Cardiac muscle cell (in vitro differentiated cells and primary cell): ENCODE measurements at regions not wholly inside any gene's neighbourhood (a gene's known extent, or its start where the extent isn't known, plus 50 kb on each side); places are given as distances from the start of the nearest gene placed in this dataset.

Experiments used
- DNase-seq, 2 donors: peaks; one replicate each; pipeline versions ENCODE4 v3.0.0 to v3.0.0-alpha.2; 2010 to 2017; ENCODE audit warnings: low read depth in 1 of 2, low spot score in 1 of 2
- H3K27ac ChIP-seq: fragments of 200-600 bp; sonication (generic); 2 replicates; pipeline ENCODE4 v1.5.1; 2016
- H3K27me3 ChIP-seq: fragments of 200-600 bp; sonication (generic); 2 replicates; pipeline ENCODE4 v1.6.0; 2016; ENCODE audit warnings: control low read depth
- H3K36me3 ChIP-seq: fragments of 200-600 bp; sonication (generic); 2 replicates; pipeline ENCODE4 v1.5.1; 2016; ENCODE audit warnings: control low read depth
- H3K4me1 ChIP-seq: fragments of 200-600 bp; sonication (generic); 2 replicates; pipeline ENCODE4 v1.8.1; 2017; ENCODE audit warnings: low read depth, mild to moderate bottlenecking, mixed run types
- H3K4me3 ChIP-seq: fragments of 200-600 bp; sonication (generic); 2 replicates; pipeline ENCODE4 v1.5.1; 2016; ENCODE audit warnings: mild to moderate bottlenecking
- H3K9me3 ChIP-seq: fragments of 200-600 bp; sonication (generic); 2 replicates; pipeline ENCODE4 v1.5.1; 2017; ENCODE audit warnings: low read depth, mild to moderate bottlenecking, control low read depth
- TF ChIP-seq, protein P1 (sequence below): IDR thresholded peaks from 2 replicates; pipeline ENCODE4 v1.5.1; 2012; ENCODE audit warnings: low read depth, mild to moderate bottlenecking, low read length

DNA sequence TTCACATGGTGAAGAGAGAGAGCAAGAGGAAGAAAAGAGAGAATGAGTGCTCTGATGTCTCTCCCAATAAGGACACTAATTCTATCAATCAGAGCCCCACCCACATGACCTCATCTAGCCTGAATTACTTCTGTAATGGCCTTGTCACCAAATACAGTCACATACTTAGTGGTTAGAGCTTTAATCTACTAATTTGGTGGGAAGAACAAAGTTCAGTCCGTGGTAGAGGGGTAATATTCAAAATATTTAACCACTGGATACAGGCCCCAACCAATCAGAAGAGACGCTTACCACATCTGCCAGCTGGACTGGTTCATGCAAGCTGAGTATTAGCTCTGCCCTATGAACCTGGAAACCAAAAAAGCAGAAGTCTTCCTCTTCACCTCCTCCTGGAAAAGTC is 336.3 kb upstream of the NFE2L3 start:
- Histone ChIP-seq H3K4me3 (no peak overlapping the region), H3K27me3 (no peaks in the 10 kb centered on the region), H3K27ac (no peak overlapping the region), H3K4me1 (no peaks in the 10 kb centered on the region), H3K36me3 (no peaks in the 10 kb centered on the region), H3K9me3 (no peaks in the 10 kb centered on the region)
- TF ChIP-seq, protein P1, sequence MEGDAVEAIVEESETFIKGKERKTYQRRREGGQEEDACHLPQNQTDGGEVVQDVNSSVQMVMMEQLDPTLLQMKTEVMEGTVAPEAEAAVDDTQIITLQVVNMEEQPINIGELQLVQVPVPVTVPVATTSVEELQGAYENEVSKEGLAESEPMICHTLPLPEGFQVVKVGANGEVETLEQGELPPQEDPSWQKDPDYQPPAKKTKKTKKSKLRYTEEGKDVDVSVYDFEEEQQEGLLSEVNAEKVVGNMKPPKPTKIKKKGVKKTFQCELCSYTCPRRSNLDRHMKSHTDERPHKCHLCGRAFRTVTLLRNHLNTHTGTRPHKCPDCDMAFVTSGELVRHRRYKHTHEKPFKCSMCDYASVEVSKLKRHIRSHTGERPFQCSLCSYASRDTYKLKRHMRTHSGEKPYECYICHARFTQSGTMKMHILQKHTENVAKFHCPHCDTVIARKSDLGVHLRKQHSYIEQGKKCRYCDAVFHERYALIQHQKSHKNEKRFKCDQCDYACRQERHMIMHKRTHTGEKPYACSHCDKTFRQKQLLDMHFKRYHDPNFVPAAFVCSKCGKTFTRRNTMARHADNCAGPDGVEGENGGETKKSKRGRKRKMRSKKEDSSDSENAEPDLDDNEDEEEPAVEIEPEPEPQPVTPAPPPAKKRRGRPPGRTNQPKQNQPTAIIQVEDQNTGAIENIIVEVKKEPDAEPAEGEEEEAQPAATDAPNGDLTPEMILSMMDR, result no peak
- DNase-seq, result no peak

DNA sequence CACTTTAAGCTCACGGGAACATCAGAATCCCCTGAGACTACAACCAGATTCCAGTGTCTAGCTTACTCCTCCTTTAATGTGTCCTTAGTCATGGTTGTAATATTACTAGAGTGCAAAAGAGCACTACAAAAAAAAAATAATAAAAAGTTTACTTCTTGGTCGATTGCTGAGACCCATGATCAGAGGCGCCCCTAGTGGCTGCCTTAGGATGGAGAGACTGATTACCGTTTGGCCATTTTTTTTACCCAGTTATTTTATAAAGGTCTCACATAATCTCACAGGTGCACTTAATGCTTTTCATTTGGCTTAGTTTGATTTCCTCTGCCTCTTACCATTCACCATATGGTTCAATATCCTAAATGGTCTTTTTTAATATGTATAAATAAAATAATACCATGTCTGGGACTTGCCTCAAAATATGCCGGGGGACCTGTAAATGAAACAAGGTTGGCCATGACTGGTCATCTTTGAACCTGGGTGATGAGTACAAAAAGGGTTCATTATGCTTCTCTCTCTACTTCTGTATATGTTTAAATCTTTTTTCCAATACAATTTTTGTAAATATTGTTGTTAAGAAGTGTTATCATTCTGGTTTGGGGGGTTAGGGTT is 331.5 kb upstream of the NFE2L3 start:
- Histone ChIP-seq H3K36me3 (no peaks in the 10 kb centered on the region), H3K27ac (no peak overlapping the region), H3K9me3 (no peaks in the 10 kb centered on the region), H3K4me3 (no peak overlapping the region), H3K27me3 (no peaks in the 10 kb centered on the region), H3K4me1 (no peaks in the 10 kb centered on the region)
- no peak for DNase-seq
- TF ChIP-seq, protein P1, result peak; percentile 49

DNA sequence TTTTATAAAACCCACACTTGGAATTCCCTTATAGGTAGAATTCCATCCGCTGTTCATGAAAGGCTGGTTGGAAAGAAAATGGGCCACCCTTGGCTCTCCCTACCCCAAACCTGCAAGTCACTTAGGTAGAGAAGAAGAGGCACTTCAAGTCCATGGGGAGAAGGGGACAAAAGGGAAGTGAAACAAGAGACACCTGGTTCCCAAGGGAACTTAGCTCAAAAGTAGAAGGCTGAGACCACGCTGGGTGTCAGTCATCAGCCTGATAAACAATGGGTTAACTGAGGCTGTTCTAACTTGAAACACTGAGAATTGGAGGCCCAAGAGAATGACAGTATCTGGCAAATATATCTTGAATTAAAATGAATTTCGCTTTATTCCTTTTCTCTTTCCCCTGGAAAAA is 330.8 kb upstream of the NFE2L3 start:
- no peaks in the 10 kb centered on the region for H3K4me1 ChIP-seq
- no peaks in the 10 kb centered on the region for H3K27me3 ChIP-seq
- no peaks in the 10 kb centered on the region for H3K36me3 ChIP-seq
- H3K9me3 ChIP-seq, result no peaks in the 10 kb centered on the region
- no peak overlapping the region for H3K27ac ChIP-seq
- no peak overlapping the region for H3K4me3 ChIP-seq
- no peak for DNase-seq
- TF ChIP-seq, protein P1, result no peak

DNA sequence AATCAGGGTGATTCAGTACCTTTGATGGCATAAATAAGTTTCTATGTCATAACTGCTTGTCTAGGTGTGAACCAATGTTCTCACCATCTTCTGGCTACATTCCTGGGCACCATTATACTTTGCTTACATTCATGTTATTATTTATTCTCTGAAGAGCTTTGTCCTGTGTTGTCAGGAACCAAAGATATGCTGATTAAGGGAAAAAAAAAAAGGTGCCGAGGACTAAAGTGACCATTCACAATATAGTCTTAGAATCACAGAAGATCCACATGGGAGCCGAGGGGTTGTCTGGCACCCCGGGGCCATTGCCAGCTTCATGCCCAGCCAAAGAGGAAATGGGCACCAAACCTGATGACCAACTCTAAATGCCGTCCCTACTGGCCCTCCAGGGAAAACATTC is 329.2 kb upstream of the NFE2L3 start:
- TF ChIP-seq, protein P1, result no peak
- Histone ChIP-seq H3K27me3 (no peaks in the 10 kb centered on the region), H3K27ac (no peak overlapping the region), H3K9me3 (no peaks in the 10 kb centered on the region), H3K4me1 (no peaks in the 10 kb centered on the region), H3K4me3 (no peak overlapping the region), H3K36me3 (no peaks in the 10 kb centered on the region)
- DNase-seq, result no peak

DNA sequence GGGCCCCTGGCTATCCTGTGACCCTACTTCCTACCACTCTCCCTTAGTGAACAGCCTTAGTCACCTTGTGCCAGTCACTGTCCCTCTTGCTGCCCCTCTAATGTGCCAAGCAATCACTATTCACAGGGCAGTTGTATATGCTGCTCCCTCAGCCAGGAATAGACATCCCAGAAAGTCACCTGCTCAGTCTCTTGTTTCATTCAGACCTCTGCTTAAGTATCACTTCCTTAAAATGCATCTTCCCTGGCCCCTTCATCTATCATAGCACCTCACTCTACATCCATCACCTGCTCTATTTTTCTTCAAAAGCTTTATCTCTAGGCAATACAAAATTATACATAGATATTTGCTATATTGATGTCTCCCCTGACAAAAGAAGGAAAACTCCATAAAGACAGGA is 328.4 kb upstream of the NFE2L3 start:
- TF ChIP-seq, protein P1, result no peak
- Histone ChIP-seq H3K36me3 (no peaks in the 10 kb centered on the region), H3K9me3 (no peaks in the 10 kb centered on the region), H3K4me3 (no peak overlapping the region), H3K27me3 (no peaks in the 10 kb centered on the region), H3K27ac (no peak overlapping the region), H3K4me1 (no peaks in the 10 kb centered on the region)
- no peak for DNase-seq

DNA sequence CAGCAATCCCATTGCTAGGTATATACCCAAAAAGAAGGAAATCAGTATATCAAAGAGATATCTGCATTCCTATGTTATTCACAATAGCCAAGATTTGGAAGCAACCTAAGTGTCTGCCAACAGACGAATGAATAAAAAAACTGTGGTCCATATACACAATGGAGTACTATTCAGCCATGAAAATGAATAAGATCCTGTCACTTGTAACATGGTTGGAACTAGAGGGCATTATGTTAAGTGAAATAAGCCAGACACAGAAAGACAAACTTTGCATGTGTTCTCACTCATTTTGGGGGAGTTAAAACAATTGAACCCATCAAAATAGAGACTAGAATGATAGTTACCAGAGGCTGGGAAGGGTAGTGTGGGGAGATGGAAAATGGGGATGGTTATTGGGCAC is 323.5 kb upstream of the NFE2L3 start:
- H3K36me3 ChIP-seq, result no peaks in the 10 kb centered on the region
- H3K4me1 ChIP-seq, result peaks cover 36% of the 10 kb centered on the region
- TF ChIP-seq, protein P1, result no peak
- H3K9me3 ChIP-seq, result no peaks in the 10 kb centered on the region
- DNase-seq, result no peak
- no peaks in the 10 kb centered on the region for H3K27me3 ChIP-seq
- no peak overlapping the region for H3K4me3 ChIP-seq
- no peak overlapping the region for H3K27ac ChIP-seq
